ENCODE measurements at regions not wholly inside any gene's neighbourhood (a gene's known extent, or its start where the extent isn't known, plus 50 kb on each side); places are given as distances from the start of the nearest gene placed in this dataset.

DNA sequence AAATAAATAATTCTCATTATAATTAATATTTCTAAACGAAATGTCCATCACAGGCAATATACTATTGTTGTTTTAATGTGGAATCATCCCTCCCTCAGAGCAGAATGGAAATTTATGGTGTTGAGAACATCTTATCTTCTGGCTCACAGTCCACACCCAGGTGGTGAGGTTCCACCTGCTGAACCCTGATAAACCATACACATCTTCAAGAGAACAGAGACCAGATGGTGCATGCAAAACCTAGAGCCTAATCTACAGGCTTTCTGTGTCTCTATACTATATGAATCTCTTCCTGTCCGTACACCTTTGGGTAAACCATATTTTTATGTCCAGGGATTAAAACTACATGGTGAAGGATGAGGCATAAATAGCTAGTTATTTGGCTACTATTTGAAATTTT lies 52.3 kb upstream of the UFL1 start:
- TF ChIP-seq CTCF (tag by site-specific recombination; IDR thresholded peaks at IDR 0.05), result no peak
- TF ChIP-seq, protein P1, sequence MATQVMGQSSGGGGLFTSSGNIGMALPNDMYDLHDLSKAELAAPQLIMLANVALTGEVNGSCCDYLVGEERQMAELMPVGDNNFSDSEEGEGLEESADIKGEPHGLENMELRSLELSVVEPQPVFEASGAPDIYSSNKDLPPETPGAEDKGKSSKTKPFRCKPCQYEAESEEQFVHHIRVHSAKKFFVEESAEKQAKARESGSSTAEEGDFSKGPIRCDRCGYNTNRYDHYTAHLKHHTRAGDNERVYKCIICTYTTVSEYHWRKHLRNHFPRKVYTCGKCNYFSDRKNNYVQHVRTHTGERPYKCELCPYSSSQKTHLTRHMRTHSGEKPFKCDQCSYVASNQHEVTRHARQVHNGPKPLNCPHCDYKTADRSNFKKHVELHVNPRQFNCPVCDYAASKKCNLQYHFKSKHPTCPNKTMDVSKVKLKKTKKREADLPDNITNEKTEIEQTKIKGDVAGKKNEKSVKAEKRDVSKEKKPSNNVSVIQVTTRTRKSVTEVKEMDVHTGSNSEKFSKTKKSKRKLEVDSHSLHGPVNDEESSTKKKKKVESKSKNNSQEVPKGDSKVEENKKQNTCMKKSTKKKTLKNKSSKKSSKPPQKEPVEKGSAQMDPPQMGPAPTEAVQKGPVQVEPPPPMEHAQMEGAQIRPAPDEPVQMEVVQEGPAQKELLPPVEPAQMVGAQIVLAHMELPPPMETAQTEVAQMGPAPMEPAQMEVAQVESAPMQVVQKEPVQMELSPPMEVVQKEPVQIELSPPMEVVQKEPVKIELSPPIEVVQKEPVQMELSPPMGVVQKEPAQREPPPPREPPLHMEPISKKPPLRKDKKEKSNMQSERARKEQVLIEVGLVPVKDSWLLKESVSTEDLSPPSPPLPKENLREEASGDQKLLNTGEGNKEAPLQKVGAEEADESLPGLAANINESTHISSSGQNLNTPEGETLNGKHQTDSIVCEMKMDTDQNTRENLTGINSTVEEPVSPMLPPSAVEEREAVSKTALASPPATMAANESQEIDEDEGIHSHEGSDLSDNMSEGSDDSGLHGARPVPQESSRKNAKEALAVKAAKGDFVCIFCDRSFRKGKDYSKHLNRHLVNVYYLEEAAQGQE (tag by site-specific recombination; IDR thresholded peaks at IDR 0.05), result no peak
- TF ChIP-seq RBAK (tag by site-specific recombination; IDR thresholded peaks at IDR 0.05), result no peak
- TF ChIP-seq PRDM10 (tag by site-specific recombination; IDR thresholded peaks at IDR 0.05), result no peak
- TF ChIP-seq ZBTB26 (tag by site-specific recombination; optimal IDR thresholded peaks at IDR 0.05), result no peak
- no peak for TF ChIP-seq BCL11A (tag by site-specific recombination; IDR thresholded peaks at IDR 0.05; ENCODE audit: low read depth)
- no peak for TF ChIP-seq ZSCAN23 (tag by site-specific recombination; IDR thresholded peaks at IDR 0.05)
- no peak for TF ChIP-seq ZNF239 (tag by site-specific recombination; IDR thresholded peaks at IDR 0.05)
- TF ChIP-seq PATZ1 (tag by site-specific recombination; IDR thresholded peaks at IDR 0.05), result no peak
- no peak for TF ChIP-seq ZNF639 (tag by site-specific recombination; IDR thresholded peaks at IDR 0.05)
- TF ChIP-seq OSR2 (tag by site-specific recombination; IDR thresholded peaks at IDR 0.05), result no peak
- no peak for TF ChIP-seq ZNF311 (tag by site-specific recombination; IDR thresholded peaks at IDR 0.05; ENCODE audit: borderline replicate concordance)

Data from HEK293 (cell line).